ENCODE measurements at regions not wholly inside any gene's neighbourhood (a gene's known extent, or its start where the extent isn't known, plus 50 kb on each side); places are given as distances from the start of the nearest gene placed in this dataset.

DNA sequence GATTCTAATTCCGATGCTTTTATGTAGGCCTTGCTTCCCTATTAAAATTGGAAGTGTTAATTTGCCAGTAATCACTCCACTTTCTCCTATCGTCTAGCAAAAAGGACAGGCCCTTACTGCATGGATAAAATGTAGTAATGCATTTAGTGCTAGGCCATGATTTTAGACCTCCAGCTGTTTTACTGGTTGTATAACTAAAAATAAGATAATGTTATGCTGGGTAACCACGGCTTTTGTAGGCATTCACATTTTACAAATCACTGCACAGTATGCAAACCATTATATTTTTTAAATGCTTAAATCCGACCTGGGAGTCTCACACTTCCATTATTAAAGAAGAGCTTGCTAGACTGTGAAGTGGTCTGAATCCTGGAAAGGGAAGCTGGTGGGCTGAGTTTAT lies 179.5 kb downstream of the TFAP2A start:
- DNase-seq = no peak

DNA sequence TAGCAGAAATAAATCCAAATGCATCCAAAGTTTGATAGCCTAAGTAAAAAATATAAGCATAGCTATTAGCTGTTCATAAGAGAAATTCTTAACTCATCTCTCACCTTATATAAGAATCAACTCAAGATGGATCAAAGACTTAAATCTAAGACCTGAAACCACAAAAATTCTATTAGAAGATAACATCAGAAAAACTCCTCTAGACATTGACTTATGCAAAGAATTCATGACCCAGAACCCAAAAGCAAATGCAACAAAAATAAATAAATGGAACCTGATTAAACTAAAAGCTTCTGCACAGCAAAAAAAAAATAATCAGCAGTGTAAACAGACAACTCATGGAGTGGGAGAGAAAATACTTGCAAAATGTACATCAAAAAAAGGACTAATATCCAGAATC lies 184.3 kb downstream of the TFAP2A start:
- no peak for DNase-seq

DNA sequence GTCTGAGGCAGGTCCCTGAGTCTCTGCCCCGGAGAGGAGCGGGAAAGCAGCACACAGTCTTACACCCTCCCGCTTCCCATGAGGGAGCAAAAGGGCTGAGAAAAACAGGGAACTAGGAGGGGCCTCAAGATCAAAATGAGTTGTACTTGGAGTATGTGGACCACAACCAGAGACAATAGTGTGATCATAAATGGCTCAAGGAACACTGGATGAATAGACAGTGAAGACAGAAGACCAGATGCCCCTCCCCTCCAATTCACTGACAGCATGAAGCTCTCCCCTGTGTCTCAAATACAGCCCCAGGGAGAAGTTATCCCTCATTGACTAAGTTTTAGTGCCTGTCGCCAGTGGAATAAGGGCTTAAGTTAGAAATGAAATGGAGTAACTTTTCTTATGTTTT lies 191.0 kb downstream of the TFAP2A start:
- no peak for DNase-seq

DNA sequence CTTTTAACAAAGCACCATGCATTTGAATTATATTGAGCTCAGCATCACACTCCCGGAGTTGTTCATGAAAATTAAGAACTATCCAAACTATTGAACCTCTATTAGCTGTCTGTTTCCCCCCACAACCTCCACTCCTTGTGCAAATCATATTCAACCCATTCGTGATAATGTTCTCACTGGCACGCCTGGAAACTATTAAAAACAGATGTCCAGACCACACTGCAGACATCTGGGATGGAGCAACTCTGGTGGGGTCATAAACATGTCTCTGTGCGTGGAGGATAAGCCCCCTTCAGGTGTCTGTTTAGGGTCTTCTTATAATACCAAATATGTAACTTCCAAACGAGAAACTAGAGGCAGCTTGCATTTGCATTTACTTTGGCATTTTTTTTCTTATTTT lies 193.7 kb downstream of the TFAP2A start:
- DNase-seq = no peak

DNA sequence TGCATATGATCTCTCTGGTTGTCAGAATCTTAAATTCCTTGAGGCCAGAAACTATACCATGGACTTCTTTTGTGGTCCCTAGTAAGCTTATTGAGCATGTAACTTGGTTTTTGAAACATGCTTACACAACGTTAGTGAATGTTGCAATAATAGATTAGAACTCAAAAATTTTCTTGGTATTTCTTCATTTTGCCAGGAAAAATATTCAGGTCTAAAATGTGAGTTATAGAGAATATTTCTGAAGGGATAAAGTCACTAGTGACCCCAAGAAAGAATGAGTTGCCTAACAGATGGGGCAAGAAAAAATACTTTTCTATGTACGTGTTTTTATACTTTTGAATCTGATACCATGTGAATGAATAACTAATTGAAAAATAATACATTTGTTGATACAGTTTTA lies 195.4 kb downstream of the TFAP2A start:
- DNase-seq = no peak

DNA sequence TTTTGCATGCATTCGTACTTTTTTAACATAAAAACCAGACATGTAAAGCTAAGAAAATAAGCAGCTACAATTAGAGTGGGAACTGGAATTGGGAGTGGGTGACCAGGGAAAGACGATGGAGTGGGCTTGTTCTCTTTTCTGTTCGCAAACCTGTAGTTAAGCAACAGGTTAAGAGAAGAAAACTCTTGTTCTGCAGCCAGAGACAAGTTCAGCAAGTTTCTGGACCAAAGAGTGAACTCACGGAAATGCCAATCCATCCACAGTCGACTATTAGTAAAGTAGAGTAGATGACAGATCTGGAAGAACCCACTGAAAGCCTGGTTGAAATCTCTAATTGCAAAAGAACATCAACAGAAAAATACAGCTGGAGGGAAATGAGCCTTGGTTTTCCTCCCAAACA lies 197.8 kb downstream of the TFAP2A start:
- DNase-seq = no peak

DNA sequence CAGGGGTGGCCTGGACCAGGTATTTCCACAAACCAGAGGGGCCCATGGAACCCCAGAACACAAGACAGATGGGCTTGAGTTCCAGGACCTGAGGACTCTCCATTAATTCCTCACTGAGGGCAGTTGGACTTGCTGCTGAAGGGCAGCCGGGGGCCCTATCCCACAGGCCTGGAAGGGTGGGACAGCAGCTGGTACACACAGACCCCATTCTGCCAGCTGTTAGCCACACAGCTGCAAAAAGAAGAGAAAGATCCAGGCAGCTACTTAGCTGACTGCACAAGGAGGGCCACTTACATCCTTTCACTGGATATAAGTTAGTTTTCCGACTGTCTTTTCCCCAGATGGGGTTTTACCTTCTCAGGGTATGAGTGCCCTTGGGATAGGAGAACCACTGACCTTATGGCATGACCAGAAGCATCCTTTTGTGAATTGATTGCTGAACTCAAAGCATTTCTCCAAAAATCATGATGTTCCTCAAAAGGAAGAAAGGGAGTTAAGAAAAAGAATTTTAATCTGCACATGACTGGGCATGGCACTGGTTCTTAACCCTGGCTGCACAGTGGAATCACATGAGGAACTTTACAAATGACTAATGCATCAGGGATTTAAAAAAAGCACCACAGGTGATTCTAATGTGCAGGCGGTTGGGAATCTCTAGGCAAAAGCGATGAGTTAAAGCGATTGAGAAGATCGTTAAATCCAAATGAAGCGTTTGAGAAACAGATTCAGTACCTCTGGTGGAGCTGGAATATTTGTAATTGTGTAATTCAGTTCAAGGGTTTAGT lies 199.4 kb downstream of the TFAP2A start:
- DNase-seq = no peak

DNA sequence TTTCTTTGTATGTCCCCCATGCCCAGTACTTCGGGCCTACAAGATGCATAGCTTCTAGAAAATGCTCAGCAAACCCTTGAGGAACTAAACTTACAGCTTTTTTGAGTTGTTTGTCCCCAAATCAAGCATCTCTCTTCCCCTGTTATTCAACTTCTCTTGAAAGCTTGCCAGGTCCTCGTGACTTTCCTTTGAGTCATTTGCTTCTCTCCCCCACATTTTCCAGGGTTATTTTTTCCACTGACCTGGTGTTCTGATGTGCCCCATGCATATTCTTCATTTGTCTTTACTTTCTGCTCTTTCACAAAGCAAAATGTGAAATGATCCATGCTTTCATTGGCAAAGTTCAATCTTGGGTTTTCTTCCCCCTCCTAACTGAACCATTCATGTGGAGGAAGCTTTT lies 204.8 kb downstream of the TFAP2A start:
- DNase-seq = no peak

DNA sequence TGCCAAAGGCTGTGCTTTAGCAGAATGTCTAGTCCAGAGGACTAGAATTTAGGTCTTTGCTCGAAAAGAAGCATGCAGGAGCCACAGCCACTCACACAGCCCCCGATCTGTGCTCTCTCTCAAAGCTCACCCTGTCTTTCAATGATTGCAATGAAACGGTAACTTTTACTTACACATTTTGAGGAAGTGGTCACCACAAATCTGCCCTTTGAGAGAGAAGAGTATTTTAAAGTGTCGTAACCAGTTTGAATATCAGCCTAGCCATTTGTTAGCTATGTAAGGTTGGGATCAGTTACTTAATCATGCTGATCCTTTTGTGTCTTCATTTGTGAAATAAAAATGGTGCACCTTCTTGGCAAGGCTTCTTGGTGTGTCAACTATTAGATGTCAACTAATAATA lies 209.0 kb downstream of the TFAP2A start:
- no peak for DNase-seq

DNA sequence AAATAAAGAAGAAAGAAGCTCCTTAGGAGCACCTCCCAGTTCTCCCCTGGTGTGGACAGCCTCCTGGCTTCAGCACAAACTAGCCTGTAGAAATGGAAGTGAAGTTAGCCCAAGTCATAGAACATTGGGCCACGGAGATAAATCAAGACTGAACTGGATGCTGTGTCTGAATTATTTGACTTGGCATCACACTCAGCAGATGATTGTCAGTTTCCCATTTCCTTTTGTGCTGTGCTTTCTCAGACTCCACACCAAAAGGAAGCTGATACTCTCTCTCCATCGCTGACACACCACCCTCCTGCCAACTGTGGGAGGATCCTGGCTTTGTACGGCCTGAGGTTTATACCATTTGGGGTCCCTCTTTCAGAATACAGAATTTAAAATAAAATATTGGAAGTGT lies 209.8 kb downstream of the TFAP2A start:
- DNase-seq = no peak

DNA sequence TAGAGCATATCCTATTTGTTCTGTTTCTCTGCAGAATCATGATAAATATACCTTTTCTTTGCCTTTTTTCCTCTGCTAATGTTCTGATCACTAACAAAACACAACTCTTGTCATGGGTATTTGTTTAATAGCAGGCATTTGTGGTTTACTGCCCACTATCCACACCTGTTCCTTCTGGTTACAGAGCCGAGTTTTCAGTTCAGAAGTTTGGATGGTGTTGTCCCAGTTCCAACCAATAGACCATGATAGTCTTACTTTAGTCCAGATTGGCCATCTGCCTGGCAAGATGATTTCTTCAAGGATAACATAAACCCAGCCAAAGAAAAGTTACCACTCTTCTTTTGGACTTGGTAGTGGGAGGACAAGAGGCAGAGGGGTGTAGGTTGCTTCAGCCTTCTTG lies 211.2 kb downstream of the TFAP2A start:
- DNase-seq = no peak

DNA sequence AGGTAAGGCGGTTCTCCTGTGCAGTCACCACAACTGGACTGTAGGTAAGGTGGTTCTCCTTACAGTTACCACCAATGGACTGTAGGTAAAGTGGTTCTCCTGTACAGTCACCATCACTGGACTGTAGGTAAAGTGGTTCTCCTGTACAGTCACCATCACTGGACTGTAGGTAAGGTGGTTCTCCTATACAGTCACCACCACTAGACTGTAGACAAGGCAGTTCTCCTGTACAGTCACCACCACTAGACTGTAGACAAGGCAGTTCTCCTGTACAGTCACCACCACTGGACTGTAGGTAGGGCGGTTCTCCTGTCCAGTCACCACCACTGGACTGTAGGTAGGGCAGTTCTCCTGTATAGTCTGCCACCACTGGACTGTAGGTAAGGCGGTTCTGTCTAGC lies 212.3 kb downstream of the TFAP2A start:
- no peak for DNase-seq

DNA sequence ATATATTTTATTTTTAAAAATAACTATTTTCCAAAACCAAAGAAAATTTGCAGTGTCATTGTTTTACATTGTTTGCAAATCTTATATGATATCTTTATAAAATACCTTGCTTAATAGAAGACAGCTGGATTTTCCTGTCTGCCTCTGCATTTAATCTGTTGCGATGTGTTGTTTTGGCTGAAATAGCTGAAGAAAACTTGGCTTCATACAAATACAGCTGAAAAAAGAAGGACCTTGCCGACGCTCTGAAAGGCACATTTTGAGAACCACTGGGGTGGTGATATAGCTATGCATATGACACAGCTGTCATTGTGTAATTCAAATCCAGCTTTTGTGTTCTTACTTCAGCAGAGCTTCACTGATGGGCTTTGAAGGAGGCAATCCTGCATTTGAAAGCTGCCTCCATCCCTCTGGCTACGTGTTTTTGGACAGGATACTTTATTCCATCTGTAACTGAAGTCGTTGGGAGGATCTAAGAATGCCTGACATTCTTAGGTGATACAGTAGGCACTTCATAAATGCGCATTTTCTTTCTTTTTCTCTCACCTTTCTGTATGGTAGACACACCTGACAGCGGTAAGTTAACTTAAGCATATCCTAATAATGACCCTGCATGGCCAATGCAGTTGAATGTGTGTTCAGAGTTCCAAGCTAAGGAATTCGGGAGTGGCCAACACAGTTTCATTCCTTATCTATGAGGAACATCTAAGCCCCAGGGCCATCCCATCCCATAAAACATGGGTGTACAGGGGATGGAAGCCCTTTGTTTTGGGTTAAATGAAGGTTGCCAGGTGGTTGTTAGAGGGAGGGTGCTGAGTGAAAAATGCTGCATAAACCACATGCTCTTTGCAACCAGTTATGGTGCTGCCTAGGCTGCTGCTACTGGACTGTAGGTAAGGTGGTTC lies 213.0 kb downstream of the TFAP2A start:
- no peak for DNase-seq

DNA sequence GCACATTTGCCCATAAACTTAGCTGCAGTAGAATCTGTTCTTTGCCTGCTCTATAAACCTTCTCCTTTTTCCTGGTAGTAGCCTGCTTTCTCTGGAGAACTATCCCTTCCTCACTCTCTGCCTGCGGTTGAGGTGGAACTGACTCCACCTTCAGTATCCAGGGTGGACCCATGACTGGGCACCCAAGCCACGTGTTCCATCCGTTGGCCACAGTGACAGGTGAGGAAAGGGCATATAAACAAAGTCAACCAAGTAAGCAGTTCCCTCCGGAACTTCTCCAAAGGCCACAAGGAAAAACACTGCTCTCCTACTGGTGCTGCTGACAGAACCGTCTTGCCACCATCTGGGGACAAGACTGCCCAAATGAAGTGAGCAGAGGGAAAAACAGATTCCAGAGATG lies 218.8 kb downstream of the TFAP2A start:
- DNase-seq = no peak

DNA sequence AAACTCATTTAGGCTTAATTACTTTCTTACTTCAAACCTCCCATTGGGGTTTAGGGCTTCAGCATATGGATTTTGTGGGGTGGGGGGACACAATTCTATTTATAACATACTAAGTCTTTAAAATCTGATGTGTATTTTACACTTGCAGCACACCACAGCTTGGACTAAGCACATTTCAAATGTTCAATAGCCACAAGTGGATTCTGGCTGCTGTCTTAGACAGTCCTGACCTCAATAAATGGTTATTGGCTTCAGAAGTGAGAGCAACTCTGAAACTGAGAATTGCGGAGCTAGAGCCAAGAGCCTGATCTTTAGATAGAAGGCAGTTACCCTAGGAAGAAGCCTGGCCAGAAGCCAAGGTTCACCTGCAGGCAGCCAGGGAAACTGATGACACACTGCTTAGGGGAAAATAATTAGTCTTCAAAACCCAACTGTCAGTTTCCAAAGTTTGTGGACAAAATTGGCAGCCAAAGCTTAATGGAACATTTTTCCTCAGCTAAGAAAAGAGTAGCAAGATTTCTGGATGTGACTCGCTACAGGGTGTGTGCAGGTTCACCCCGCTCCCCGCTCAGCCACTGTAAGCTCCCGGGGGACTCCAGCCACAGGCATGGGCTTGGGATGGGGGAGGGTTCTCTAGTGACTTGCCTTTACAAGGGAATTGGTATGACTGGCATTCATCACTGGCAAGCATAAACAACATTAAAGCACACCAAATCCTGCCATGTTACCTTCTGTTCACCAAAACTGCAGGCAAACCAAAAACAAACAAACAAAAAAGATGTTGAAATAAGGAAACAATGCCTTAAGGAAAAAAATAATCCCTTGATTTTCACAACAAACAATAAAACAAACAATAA lies 219.8 kb downstream of the TFAP2A start:
- DNase-seq = no peak

DNA sequence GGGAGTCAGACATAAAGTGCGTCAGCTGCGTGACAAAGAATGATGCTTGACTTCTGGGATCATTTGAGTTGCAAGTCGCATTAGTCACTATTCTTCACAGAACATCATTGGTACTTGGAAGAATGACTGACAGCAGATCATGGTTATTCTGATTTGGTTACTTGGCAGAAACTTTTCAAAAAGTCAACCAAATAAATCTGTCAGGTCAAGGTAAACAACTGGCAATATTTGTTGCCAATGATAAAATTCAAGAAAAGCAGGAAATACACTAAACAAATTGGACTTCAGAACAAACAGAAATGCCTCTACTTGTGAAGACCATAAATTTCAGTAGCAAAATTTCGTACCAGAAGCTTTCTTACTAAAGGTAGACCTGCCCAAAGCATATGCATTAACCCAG lies 221.6 kb downstream of the TFAP2A start:
- DNase-seq = no peak

DNA sequence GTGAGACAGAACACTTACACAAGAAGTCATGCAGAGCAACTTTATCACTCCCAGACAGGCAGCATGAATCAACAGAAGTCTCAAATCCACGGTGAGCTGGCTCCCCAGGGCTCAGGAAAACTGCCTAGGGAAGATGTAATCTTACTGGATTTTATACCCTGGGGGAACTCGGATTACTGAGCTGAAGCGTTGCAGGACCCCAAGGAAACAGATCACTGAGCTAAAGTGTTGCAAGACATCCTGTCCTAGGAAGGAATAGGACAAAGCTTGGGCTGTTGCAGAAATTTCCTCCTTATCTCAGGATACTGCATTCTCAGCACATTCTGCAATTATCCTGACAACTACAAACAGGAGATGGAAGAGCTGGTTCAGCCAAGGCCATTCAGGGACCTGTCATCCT lies 224.8 kb downstream of the TFAP2A start:
- DNase-seq = no peak

DNA sequence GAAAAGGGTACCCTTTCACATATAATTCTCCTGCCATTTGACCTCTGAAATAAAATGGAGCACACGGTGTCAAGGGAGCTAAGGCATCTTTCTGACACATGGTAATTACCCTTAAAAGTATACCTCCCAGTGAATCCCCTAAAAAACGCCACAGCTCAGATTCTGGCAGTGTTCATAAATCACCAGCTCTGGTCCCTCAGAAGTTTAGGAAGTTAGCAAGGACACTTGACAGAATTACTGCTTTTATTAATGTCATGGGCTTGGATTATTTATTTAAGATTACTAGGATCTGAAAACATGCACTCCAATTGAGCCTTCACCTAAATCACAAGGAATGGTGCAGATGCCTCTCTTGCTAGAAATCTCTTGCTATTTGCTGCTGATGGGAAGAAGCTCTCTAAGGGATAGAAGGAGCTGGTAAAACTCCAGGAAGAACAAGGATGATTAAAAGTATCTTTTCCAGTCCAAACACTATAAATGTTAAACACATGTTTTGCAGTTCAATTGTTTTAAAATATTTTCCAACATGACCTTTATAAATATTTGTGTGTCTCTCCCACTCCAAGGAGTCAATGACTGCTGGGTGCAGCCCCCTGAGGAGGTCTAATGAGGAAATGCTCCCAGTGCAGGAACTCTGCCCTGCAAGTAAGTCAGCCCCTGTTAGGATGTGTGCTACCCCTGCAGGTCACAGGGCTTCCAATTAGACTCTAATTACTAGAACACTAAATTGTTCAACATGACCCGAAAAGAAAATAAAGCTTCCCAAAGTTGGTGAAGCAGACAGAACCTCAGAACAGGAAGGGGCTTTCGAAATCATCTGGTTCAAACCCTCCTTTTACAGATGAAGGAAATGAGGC lies 230.3 kb downstream of the TFAP2A start:
- DNase-seq = no peak

DNA sequence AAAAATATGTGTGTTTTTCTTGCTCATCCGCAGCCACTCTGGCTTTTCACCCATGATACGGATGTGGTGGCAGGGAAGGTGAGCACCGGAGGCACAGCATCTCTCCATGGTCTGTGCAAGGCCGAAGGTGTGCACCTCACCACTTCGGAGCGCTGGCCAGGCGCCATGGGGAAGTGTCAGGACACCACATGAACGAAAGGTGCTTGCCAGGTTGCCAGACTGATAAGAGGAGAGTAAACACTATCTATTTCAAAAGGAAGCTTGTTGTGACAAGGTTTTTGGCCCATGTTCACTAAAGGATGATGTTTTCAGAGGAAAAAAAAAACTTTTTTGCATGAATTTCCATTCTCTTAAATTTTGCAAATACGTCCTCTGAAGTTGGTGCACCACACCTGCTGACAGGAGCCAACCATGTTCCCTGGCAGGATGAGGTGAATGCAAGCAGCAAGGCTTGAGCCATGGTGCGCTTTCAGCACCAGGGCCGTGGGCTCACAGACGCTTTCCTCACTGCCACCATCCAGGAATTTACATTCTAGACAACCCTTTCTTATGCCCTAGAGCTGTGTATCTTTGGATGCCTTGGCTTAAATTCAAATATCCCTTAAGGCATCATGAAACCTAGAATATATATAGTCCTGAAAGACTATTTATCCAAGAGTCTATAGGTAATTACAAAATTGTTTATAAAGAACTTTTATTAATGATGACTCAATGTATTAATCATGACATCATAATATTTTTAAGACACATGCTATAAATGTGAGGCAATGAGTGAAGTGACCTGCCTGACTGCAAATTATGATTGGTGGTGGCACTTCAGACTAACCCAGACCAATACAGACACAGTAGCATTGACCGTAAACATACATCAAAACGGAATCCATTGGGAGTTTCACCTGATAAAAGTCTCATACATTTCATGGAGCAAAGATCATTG lies 234.5 kb downstream of the TFAP2A start:
- peak; percentile 2 for DNase-seq

DNA sequence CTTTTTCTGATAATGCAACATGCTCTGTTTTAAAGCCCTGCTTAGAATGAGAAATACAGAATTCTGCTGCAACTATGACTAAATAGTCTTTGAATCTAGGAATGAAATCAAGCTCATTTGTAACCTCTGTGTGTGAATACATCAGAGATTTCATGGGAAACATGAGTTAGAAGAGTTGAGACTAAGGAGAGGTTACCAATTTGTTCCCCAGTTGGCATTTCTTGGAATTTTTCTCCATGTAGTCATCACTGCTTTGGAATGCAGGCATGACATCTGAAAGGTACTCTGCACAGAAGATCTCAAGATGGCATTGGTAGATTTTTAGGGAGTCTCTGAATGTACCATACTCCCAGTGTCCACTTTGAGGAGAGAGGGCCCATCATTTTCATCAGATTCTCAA lies 237.2 kb downstream of the TFAP2A start:
- no peak for DNase-seq

DNA sequence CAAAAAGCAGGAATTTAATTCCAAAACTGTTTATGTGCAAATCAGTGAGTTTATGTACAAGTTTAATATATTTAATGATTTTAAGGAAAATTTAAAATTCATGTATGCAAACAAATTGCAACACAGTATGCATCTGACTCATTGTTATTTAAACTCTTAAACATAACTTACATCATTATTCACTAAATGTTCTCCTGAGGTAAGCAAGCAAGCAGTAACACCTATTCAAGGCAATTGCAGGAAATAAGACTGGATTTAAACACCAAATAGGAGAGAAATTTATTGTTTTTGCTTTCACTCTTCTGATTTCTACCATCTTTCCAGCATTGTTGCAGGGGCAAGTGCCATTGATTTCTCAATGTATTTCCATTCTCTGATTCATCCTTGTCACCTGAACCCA lies 239.5 kb downstream of the TFAP2A start:
- DNase-seq = no peak
